NB4 (cell line): ENCODE measurements at regions not wholly inside any gene's neighbourhood (a gene's known extent, or its start where the extent isn't known, plus 50 kb on each side); places are given as distances from the start of the nearest gene placed in this dataset.

Experiments
- DNase-seq: peaks from one replicate; pipeline ENCODE4 v3.0.0; 2010; ENCODE audit warnings: low read depth
- H3K4me3 ChIP-seq: one replicate; pipeline ENCODE4 v1.5.1; 2011; ENCODE audit warnings: mild to moderate bottlenecking, low read depth, low read length, moderate library complexity
- CTCF ChIP-seq: IDR thresholded peaks from one replicate; pipeline ENCODE4 v1.5.1; 2012; ENCODE audit warnings: low read depth, low read length
- MYC ChIP-seq: IDR thresholded peaks from 2 replicates; pipeline ENCODE4 v1.6.1; 2011; ENCODE audit warnings: low read depth, low read length
- POLR2A ChIP-seq: IDR thresholded peaks from 2 replicates; pipeline ENCODE4 v1.6.1; 2011; ENCODE audit warnings: mild to moderate bottlenecking; ENCODE audit not compliant: insufficient read length; ENCODE audit errors: extremely low read depth
- TF ChIP-seq, protein P1 (sequence below): IDR thresholded peaks from 2 replicates; pipeline ENCODE4 v1.6.1; 2011; ENCODE audit warnings: low read depth, low read length

- no peak for DNase-seq
- TF ChIP-seq POLR2A (no peak), CTCF (no peak), MYC (no peak)
- TF ChIP-seq, protein P1, sequence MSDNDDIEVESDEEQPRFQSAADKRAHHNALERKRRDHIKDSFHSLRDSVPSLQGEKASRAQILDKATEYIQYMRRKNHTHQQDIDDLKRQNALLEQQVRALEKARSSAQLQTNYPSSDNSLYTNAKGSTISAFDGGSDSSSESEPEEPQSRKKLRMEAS = no peak
- no peak overlapping the region for H3K4me3 ChIP-seq
These were observed 82.2 kb upstream of the HDAC4 start for GRCh38 chr2:239482778-239483712.

GRCh38 chr2:239479471-239479870 lies 78.7 kb upstream of the HDAC4 start:
- DNase-seq = no peak
- TF ChIP-seq CTCF (no peak), POLR2A (no peak), MYC (no peak)
- TF ChIP-seq, protein P1 = no peak
- no peak overlapping the region for H3K4me3 ChIP-seq

GRCh38 chr2:239477591-239477990 lies 76.8 kb upstream of the HDAC4 start:
- DNase-seq = no peak
- no peak for TF ChIP-seq MYC
- no peak for TF ChIP-seq POLR2A
- TF ChIP-seq CTCF = no peak
- TF ChIP-seq, protein P1 = no peak
- H3K4me3 ChIP-seq = no peak overlapping the region

GRCh38 chr2:239476757-239477585 lies 76.2 kb upstream of the HDAC4 start:
- no peak overlapping the region for H3K4me3 ChIP-seq
- no peak for DNase-seq
- TF ChIP-seq MYC (no peak), POLR2A (no peak), CTCF (no peak)
- TF ChIP-seq, protein P1 = no peak

- DNase-seq = no peak
- no peak overlapping the region for H3K4me3 ChIP-seq
- TF ChIP-seq POLR2A (no peak), MYC (no peak), CTCF (no peak)
- TF ChIP-seq, protein P1 = no peak
These were observed 75.4 kb upstream of the HDAC4 start for GRCh38 chr2:239476029-239476756.
